ENCODE measurements at regions not wholly inside any gene's neighbourhood (a gene's known extent, or its start where the extent isn't known, plus 50 kb on each side); places are given as distances from the start of the nearest gene placed in this dataset.

- TF ChIP-seq CTCF (IDR thresholded peaks at IDR 0.05; ENCODE audit: poor library complexity) = no peak
- TF ChIP-seq EZH2 (IDR thresholded peaks at IDR 0.05; ENCODE audit: borderline replicate concordance) = no peak
Measured at GRCh38 chrX:19178402-19178801, 56.1 kb upstream of the ADGRG2 start.
